ENCODE measurements at regions not wholly inside any gene's neighbourhood (a gene's known extent, or its start where the extent isn't known, plus 50 kb on each side); places are given as distances from the start of the nearest gene placed in this dataset.

DNA sequence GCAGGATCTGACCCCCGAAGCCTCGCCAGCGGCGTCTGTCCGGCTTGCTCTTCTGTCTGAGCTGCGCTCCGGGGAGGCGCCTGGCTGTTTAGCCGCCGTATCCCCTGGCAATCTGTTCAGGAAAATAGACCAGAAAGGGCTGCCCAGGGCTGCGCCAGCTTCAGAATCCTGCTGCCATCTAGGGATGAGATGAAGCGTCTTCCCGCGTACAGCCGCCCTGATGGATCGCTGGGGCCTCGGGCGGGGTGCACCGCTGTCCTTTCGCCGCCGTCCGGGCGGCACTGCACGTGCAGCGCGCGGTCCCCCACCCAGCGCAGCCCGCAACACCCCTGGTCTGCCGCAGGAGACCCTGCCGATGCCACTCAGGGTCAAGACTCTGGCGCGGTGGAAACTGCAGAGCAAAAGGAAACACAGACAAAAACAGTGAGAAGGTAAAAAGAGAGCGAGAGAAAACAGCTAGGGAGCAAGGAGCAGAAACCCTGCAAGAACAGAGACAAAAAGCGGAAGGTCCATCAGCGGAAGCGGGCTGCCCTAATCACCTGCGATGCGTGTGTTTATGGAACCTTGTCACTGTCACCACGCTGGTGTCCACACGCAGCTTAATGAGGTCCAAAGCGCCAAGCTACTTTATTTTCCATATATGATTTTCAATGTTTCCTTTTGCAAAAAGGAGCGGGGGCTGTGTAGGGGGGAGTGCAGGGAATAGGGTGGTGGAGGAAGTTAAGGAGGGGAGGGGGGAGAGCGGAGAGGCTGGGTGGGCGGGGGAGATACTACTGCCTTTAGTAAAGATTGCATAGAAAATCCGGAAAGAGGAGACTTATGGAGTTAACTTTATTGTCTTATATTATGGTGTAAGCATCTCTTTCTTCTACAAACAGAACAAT is 2113.3 kb upstream of the PIK3C3 start:
- peak; percentile 57 to 79 for DNase-seq (ENCODE audit: low read depth in 2 of 2)

DNA sequence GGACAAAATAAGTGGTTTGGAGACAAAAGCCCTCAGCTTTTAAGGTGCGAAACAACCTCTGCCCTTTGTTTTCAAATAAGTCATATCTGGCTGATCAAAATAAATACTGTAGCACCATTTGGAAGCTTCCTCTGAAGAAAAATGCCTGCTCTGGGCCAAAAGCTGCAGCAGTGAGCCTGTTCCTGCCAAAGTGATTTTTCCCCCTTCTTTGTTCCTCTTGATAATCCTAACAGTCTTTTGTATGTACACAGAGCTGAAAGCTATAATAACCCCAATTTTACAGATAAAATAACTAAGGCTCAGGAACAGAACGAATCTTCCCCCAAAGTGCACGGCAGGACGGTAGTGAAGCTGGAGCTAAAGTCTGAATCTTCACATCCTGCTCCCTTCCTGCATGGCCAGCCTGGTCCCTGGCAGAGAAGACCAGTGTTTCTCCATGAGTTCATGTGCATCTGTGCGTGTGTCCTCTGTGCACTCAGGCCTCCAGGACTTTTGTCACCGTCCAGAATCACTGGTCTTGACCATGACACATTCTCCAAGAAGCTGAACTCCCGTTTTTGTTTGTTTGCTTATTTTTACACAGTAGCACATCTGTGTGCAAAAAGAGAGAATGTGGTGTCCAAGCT is 2114.1 kb upstream of the PIK3C3 start:
- DNase-seq (ENCODE audit: low read depth in 2 of 2): no peak

- DNase-seq (ENCODE audit: low read depth in 2 of 2): peak in 1 of 2 donors; percentile 78
Observed at GRCh38 chr18:39840406-39840805, 2114.6 kb upstream of the PIK3C3 start.

- peak in 1 of 2 donors; percentile 44 for DNase-seq (ENCODE audit: low read depth in 2 of 2)
Observed at GRCh38 chr18:39839782-39840181, 2115.3 kb upstream of the PIK3C3 start.

- DNase-seq (ENCODE audit: low read depth in 2 of 2): peak in 1 of 2 donors; percentile 5
Observed at GRCh38 chr18:39838831-39839230, 2116.2 kb upstream of the PIK3C3 start.

DNA sequence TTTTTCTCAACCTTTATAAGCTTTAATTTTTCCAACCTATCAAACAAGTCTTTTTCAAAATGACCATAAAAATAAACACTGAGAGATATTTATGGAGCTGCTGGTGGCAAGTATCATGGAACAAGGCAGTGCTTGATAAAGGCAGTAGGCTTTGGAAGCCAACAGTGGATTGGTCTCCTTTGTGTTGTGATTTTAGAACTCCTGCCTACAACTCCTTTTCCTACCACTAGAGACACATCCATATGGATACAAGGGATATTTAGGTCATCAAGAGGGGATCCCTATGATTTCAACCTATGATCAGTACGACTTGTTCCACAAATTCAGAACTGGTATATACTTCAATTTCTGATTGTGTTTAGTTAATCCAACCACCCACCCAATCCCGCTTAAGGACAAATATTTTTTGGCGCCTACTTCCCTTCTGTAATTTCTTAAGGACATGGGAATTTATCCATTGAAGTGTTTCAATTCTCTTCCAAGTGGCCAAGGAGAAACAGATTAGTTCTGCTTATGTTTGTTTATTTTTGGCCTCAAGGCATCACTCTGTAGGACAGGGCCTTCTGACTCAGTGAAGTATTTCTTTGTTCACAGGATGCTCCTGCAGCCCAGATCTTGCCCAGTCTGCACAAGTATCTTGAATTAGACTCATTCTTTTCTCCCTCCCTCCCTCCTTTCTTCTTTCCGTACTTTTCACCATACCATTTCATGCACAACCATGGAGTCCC is 2119.6 kb upstream of the PIK3C3 start:
- no peak for DNase-seq (ENCODE audit: low read depth in 2 of 2)

DNA sequence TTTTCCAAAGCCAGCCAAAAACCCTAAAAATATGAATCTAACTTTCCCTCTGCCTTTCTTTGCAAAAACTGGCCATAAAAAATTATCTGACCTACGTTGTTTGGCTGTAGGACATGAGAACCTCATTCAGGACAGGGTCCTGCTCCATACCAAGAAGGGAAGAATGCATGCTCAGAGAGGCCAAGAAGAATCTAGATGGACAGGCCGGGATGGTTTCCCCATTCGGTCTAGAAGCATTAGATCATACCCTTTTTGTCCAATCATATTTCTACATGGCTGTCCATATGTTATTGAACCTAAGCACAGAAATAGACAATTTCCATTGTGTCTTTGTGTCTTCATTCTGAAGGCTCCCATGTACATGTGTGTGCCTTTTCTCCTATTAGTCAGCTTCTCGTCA is 2120.4 kb upstream of the PIK3C3 start:
- DNase-seq (ENCODE audit: low read depth in 2 of 2): no peak

GRCh38 chr18:39825485-39826150 is 2129.4 kb upstream of the PIK3C3 start:
- DNase-seq (ENCODE audit: low read depth in 2 of 2): peak; percentile 60 to 77

GRCh38 chr18:39806525-39806924 is 2148.5 kb upstream of the PIK3C3 start:
- DNase-seq (ENCODE audit: low read depth in 2 of 2): peak in 1 of 2 donors; percentile 38

DNA sequence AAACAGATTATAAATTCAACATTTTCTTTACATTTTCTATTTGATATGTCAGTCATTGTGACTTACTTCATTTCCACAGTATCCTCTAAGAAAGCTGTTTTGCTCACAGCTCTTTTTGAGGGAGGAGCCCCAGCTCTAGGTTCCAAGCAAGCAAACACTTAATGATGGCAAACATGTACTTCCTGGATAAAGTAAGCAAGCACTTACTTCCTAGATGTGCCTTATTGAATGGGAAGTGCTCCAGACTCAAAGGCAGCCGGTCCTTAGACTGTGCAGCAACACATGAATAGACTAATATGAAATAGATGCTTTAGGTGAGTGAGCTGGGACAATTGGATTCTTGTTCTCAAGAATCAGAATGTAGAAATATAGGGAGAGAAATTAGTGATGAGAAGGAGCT is 2149.8 kb upstream of the PIK3C3 start:
- DNase-seq (ENCODE audit: low read depth in 2 of 2): no peak

DNA sequence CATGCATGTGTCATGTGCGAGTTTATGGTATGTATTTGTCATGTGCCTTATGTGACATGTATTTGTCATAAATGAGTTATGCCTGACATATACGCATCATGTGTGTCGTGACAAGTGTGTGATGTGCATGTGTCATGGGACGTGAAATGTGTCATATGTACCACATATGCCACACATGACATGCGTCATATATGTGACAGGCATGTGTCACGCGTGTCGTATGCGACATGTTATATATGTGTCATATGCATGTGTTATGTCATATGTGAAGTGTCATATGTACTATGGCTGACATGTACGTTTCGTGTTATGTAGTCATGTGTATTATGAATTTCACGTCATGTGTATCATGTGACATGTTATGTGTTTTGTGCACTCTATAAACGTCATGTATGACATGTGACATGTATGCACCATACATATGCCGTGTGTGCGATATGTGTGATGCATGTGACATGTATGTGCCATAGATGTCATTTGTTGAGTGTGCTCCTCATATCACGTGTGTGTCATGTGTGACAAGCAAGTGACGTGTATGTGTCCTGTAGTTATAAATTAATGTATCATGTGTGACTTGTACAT is 2152.3 kb upstream of the PIK3C3 start:
- no peak for DNase-seq (ENCODE audit: low read depth in 2 of 2)

DNA sequence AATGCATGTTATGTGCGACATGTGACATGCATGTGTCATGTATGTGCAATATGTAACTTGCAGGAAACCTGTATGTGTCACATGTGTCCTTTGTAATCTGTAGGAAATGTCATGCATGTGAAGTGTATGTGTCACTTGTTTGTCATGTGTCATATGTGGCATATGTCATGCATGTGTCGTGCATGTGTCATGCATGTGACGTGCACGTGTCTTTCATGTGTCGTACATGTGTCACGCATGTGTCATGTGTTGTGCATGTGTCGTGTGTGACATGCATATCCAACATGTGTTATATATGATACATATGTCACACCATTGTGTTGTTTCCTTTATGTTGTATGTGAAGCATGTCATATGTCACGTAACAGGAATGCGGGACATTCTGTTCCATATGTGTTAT is 2153.2 kb upstream of the PIK3C3 start:
- DNase-seq (ENCODE audit: low read depth in 2 of 2): no peak

- DNase-seq (ENCODE audit: low read depth in 2 of 2): no peak
Observed at GRCh38 chr18:39801010-39801409, 2154.0 kb upstream of the PIK3C3 start.

DNA sequence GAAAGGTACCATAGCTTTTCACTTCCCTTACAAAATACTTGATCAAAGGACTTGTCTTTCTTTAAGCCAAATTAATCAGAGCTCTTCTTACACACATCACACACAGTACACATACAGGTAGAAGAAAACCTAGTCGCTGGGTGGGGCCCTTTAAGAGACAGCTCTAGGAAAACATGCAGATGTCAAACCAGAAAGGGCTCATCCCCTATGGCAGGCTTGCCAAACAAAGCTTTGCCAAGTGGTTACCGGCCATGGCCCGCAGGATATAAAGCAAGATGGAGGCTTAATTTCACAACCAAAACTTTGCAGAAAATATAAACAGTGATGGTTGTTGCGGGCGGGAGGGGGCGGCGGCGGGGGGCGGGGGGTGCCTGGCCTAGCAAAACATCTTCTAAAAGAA is 2156.0 kb upstream of the PIK3C3 start:
- DNase-seq (ENCODE audit: low read depth in 2 of 2): peak in 1 of 2 donors; percentile 18

DNA sequence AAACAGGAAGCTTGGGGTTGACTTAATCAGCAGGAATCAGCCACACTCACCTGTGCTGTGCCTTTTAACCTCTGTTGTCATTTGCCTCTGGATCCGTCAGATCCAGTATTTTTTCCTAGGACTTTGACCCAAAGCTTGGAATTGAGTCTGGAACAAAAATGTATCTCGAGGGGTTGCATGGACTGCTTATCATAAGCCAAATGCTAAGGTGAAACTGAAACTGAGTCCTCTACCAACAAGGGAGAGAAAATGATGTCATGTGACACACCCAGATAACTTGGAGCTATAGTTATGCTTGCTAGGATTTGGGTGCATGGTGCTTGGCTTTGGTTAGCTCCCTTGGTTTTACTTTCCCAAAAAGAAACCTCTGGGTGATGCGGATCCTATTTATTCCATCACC is 2158.6 kb upstream of the PIK3C3 start:
- peak in 1 of 2 donors; percentile 25 for DNase-seq (ENCODE audit: low read depth in 2 of 2)

DNA sequence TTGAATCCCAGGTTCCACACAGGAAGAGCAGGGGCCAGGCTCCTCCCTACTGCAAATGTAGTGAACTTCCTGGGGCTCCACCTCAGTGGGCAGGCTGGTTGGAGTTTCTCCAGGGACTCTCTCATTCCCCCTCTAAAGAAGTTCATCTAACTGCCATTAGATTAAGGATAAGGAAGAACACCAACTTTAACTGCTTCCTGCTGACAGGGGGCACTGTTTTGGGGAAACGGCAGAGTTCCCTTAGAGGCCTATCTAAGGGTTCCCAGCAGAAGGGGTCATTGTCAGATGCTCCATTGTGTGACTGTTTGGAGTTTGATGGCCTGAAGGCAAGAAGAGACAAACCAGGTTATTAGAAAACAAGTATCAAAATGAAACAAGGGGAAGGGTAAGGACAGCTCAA is 2159.7 kb upstream of the PIK3C3 start:
- no peak for DNase-seq (ENCODE audit: low read depth in 2 of 2)

DNA sequence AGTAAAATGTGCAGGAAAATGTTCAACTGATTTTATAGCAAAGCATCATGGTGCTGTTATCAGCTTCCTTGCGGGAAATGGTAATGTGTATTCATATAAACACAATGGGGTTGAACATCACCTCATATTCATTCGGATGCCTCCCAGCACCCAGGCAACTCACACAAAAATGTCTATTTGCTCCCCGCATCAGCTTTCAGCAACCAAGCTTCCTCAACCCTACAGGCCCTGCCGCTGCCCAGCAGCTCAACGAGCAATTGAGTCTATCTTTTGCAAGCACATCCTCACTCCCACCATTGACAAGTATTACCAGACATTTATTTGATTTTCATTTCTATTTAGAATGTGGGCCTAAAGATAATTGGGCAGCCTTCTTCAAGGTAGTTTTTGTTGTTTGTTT is 2161.4 kb upstream of the PIK3C3 start:
- no peak for DNase-seq (ENCODE audit: low read depth in 2 of 2)

DNA sequence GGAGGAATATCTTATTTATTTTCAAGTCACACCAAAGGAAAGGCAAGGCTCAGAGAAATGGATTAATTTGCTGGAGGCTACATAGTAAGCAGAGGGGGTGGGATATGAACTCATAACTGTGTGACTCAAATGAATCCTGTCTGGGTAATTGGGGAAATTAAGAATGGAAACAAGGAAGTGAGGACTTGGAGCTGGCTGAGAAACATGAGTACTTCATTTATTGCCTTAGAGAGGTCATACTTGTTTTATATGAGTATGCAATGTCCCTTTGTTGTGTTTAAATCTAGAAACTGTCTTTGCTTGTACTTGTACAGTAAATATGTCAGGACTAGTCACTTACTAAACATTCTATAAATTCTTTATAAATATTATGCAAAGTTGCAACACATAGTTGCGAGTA is 2166.7 kb upstream of the PIK3C3 start:
- DNase-seq (ENCODE audit: low read depth in 2 of 2): no peak

DNA sequence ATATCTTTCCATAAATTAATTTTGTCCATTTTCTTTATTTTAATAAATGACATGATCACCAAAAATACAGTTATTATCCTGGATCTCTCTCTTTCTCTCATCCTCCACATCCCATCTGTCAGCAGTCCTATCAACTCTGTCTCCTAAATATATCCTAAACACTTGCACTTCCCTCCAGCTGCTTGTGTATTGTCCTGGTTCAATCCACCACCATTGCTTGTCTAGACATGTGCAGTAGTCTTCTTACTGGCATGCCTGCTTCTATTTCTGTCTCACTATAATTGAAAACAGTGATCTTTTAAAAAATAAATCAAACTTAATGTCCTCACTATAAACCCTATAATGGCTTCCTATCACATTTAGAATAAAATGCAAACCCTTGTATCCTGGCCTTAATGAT is 2168.6 kb upstream of the PIK3C3 start:
- DNase-seq (ENCODE audit: low read depth in 2 of 2): no peak

GRCh38 chr18:39784541-39784940 is 2170.5 kb upstream of the PIK3C3 start:
- no peak for DNase-seq (ENCODE audit: low read depth in 2 of 2)

DNA sequence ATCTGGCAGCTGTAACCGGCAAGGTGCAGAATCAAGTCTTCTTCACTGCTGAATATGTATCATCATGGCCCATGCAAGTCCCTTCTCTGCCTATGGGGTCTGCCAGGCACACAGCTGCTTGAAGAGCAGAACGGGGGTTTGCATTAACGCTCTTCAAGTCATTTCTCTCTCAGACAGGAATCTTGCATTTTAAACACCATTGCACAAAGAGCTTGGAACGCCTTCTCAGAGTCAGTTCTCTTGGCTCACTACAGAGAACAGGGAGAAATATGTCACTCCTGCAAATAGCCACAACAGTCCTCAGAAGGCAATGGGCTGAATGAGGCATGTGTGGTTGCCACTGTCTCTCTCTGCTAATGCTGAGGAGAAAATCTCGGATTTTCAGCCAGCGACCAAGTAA is 2173.5 kb upstream of the PIK3C3 start:
- no peak for DNase-seq (ENCODE audit: low read depth in 2 of 2)
